Tibial artery (tissue), 4 donors: ENCODE measurements at regions not wholly inside any gene's neighbourhood (a gene's known extent, or its start where the extent isn't known, plus 50 kb on each side); places are given as distances from the start of the nearest gene placed in this dataset.

Source experiments
- DNase-seq, 2 donors: peaks; one replicate each; pipeline ENCODE4 v3.0.0-alpha.2; 2019
- H3K27ac ChIP-seq, 2 donors: fragments of 200-600 bp; sonication (generic) in 1 of 2; 1 replicate in 1 of 2; 2 replicates in 1 of 2; pipeline ENCODE4 v1.5.1; 2018 to 2019; ENCODE audit warnings: mild to moderate bottlenecking in 1 of 2
- H3K27me3 ChIP-seq, 2 donors: fragments of 200-600 bp; sonication (generic) in 1 of 2; one replicate each; pipeline versions ENCODE4 v1.5.1 to v1.6.0; 2016 to 2019
- H3K36me3 ChIP-seq, 3 donors: fragments of 200-600 bp; sonication (generic) in 2 of 3; one replicate each; pipeline ENCODE4 v1.5.1; 2016 to 2019; ENCODE audit warnings: mild to moderate bottlenecking in 2 of 3
- H3K4me1 ChIP-seq, 4 donors: fragments of 200-600 bp; sonication (generic) in 2 of 4; 1 replicate in 3 of 4; 2 replicates in 1 of 4; pipeline ENCODE4 v1.5.1; 2016 to 2019
- H3K4me3 ChIP-seq, 2 donors: fragments of 200-600 bp; sonication (generic) in 1 of 2; 1 replicate in 1 of 2; 2 replicates in 1 of 2; pipeline ENCODE4 v1.5.1; 2018 to 2019; ENCODE audit warnings: mild to moderate bottlenecking in 2 of 2
- H3K9me3 ChIP-seq, 3 donors: fragments of 200-600 bp; sonication (generic) in 1 of 3; one replicate each; pipeline ENCODE4 v1.5.1; 2016 to 2019
- intact Hi-C: fragments of 100-400 bp; cut with DNase I; formaldehyde crosslinking; loops from one replicate; pipeline ENCODE4 v1.15.0; 2023; ENCODE audit warnings: low total_unique reads
- TF ChIP-seq, protein P1 (sequence below), 2 experiments: fragments of 200-600 bp in 1 of 2; fragments of 450-650 bp in 1 of 2; IDR thresholded peaks; one replicate each; pipeline ENCODE4 v1.5.1; 2017 to 2019; ENCODE audit warnings: antibody characterized with exemption in 2 of 2, mild to moderate bottlenecking in 1 of 2, moderate library complexity in 1 of 2

DNA sequence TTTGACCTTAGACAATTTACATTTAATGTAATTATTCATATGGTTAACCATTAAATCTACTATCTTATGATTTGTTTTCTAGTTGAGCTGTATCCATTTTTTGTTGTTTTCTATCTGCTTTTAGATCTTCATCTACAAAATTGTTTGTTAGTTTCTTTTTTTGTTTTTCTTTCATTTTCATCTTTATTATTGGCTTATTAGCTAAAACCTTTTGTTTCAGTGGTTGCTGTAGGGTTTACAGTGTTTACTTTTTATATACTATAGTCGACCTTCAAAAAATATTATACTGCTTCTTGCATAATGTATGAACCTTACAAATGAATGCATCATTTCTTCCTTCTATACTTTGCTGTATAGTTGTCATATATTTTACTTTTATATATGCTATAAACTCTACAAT lies 651.6 kb upstream of the PLXNA2 start:
- no peak overlapping the region for H3K4me3 ChIP-seq
- H3K27me3 ChIP-seq, result no peaks in the 10 kb centered on the region
- no peak overlapping the region for H3K27ac ChIP-seq
- H3K36me3 ChIP-seq, result no peaks in the 10 kb centered on the region
- no peaks in the 10 kb centered on the region for H3K4me1 ChIP-seq
- H3K9me3 ChIP-seq, result no peaks in the 10 kb centered on the region
- TF ChIP-seq, protein P1, sequence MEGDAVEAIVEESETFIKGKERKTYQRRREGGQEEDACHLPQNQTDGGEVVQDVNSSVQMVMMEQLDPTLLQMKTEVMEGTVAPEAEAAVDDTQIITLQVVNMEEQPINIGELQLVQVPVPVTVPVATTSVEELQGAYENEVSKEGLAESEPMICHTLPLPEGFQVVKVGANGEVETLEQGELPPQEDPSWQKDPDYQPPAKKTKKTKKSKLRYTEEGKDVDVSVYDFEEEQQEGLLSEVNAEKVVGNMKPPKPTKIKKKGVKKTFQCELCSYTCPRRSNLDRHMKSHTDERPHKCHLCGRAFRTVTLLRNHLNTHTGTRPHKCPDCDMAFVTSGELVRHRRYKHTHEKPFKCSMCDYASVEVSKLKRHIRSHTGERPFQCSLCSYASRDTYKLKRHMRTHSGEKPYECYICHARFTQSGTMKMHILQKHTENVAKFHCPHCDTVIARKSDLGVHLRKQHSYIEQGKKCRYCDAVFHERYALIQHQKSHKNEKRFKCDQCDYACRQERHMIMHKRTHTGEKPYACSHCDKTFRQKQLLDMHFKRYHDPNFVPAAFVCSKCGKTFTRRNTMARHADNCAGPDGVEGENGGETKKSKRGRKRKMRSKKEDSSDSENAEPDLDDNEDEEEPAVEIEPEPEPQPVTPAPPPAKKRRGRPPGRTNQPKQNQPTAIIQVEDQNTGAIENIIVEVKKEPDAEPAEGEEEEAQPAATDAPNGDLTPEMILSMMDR (IDR thresholded peaks at IDR 0.05), result no peak
- intact Hi-C loops, result no loop called here
- no peak for DNase-seq

DNA sequence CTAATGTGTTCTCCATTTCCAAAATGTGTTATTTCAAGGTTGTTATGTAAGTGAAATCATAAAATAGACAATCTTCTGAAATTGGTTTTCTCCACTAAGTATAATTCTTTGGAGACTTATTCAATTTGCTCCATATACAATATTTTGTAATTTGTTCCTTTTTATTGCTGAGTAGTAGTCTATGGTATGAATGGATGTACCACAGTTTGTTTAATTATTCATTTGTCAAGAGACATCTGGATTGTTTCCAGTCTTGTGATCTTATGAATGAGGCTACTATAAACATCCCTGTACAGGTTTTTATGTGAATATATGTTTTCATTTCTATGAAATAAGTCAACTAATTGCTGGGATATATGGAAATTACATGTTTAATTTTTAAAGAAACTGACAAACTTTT lies 652.6 kb upstream of the PLXNA2 start:
- Histone ChIP-seq H3K27ac (no peak overlapping the region), H3K27me3 (no peaks in the 10 kb centered on the region), H3K4me3 (no peak overlapping the region), H3K9me3 (no peaks in the 10 kb centered on the region), H3K36me3 (no peaks in the 10 kb centered on the region), H3K4me1 (no peaks in the 10 kb centered on the region)
- TF ChIP-seq, protein P1 (IDR thresholded peaks at IDR 0.05), result no peak
- intact Hi-C loops, result no loop called here
- no peak for DNase-seq

DNA sequence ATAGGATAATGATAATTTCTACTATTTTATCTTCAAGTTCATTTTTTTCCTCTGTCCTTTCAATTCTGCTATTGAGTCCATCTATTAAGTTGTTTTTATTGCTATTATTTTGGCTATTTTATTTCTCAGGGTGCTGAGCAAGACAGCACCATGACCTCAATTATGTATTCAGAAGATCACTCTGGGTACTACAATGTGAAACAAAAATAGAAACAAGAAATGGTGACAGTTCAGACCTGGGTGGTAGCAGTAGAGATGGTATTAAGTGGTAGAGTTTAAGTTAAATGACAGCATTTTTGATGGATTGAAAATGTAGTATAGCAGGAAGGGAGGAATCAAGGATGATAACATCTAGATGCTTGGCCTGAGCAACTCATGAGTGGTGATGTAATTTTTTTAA lies 655.3 kb upstream of the PLXNA2 start:
- H3K27ac ChIP-seq, result no peak overlapping the region
- H3K36me3 ChIP-seq, result no peaks in the 10 kb centered on the region
- TF ChIP-seq, protein P1 (IDR thresholded peaks at IDR 0.05), result no peak
- intact Hi-C loops, result no loop called here
- H3K9me3 ChIP-seq, result no peaks in the 10 kb centered on the region
- DNase-seq, result no peak
- H3K27me3 ChIP-seq, result no peaks in the 10 kb centered on the region
- H3K4me3 ChIP-seq, result no peak overlapping the region
- H3K4me1 ChIP-seq, result no peaks in the 10 kb centered on the region

DNA sequence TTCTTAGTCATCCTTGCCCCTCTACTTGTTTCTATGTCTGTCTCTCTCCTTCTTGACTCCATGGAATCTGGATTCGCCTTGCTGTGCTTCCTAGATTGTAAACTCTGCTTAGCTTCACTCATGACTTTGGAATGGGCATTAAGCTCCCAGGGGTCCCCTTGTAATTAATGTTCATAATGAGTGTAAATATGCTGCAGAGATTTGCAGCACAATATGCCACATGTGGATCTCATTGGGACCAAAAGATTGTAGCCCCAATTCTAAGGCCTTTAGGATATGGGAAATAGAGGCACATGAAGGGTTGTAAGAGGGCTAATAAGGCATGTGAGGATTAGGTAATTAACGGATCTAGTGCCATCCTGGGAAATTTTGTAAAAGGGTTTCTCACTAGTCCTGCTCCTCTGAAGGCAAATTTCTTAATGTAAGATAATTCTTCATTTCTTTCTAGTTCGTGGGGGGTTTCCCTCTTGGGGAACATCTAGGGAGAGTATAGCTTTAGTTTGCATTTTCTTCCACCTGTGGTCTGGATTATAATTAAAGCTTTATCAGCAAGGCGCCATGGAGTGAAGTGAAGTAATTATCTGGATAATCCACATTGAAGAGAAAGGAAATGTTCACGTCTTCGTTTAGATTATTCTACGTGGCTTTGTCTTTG lies 659.2 kb upstream of the PLXNA2 start:
- Histone ChIP-seq H3K27ac (no peak overlapping the region), H3K4me1 (no peaks in the 10 kb centered on the region), H3K9me3 (no peaks in the 10 kb centered on the region), H3K4me3 (no peak overlapping the region), H3K27me3 (no peaks in the 10 kb centered on the region), H3K36me3 (no peaks in the 10 kb centered on the region)
- intact Hi-C loops, result no loop called here
- TF ChIP-seq, protein P1 (IDR thresholded peaks at IDR 0.05), result no peak
- DNase-seq, result no peak

DNA sequence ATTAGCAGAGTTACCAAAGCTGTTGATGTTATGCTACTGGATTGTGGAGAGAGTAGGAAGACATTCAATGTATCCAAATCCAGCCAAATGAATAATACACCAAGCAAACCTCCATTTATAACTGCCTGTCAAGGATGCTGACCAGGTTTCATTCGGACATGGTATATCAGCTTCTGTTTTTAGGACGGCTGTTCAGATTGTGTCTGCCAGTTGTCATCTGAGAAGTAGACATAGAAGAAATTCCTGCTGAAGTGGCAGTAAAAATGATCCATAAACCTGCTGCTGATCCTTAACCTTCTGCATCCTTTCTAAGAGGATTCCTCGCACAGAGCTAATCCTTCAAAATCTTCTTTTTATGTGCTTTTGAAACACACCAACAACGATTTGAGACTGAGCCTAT lies 663.6 kb upstream of the PLXNA2 start:
- H3K9me3 ChIP-seq, result peaks cover 0 to 1% (median 0%) of the 10 kb centered on the region in 3 donors
- no peaks in the 10 kb centered on the region for H3K36me3 ChIP-seq
- H3K4me3 ChIP-seq, result no peak overlapping the region
- H3K27me3 ChIP-seq, result no peaks in the 10 kb centered on the region
- intact Hi-C loops, result no loop called here
- H3K27ac ChIP-seq, result no peak overlapping the region
- no peak for DNase-seq
- TF ChIP-seq, protein P1 (IDR thresholded peaks at IDR 0.05), result no peak
- H3K4me1 ChIP-seq, result no peaks in the 10 kb centered on the region
